Fibroblast of the aortic adventitia (primary cell): ENCODE measurements at regions not wholly inside any gene's neighbourhood (a gene's known extent, or its start where the extent isn't known, plus 50 kb on each side); places are given as distances from the start of the nearest gene placed in this dataset.

Experiments
- DNase-seq: peaks from one replicate; pipeline ENCODE4 v3.0.0-alpha.2; 2010; ENCODE audit warnings: low read depth
- H3K4me3 ChIP-seq: 2 replicates; pipeline ENCODE4 v1.5.1; 2011; ENCODE audit warnings: low read depth, mild to moderate bottlenecking, control low read depth, low read length, moderate library complexity
- CTCF ChIP-seq: IDR thresholded peaks from 2 replicates; pipeline ENCODE4 v1.5.1; 2011; ENCODE audit warnings: mild to moderate bottlenecking, low read length, control low read depth, inconsistent platforms; ENCODE audit not compliant: insufficient read depth

- no peak overlapping the region for H3K4me3 ChIP-seq
- TF ChIP-seq CTCF: no peak
- DNase-seq: no peak
Measured at GRCh38 chr2:235139956-235140800, 188.4 kb downstream of the SH3BP4 start.

GRCh38 chr2:235140801-235141081, 188.9 kb downstream of the SH3BP4 start:
- H3K4me3 ChIP-seq: no peak overlapping the region
- no peak for TF ChIP-seq CTCF
- DNase-seq: no peak

GRCh38 chr2:235141411-235142128, 189.8 kb downstream of the SH3BP4 start:
- no peak for TF ChIP-seq CTCF
- no peak overlapping the region for H3K4me3 ChIP-seq
- DNase-seq: no peak

GRCh38 chr2:235142601-235143000, 190.8 kb downstream of the SH3BP4 start:
- H3K4me3 ChIP-seq: no peak overlapping the region
- DNase-seq: no peak
- no peak for TF ChIP-seq CTCF

- H3K4me3 ChIP-seq: no peak overlapping the region
- no peak for TF ChIP-seq CTCF
Measured at GRCh38 chr2:235143789-235144188, 192.0 kb downstream of the SH3BP4 start.

GRCh38 chr2:235144291-235144690, 192.5 kb downstream of the SH3BP4 start:
- TF ChIP-seq CTCF: no peak
- DNase-seq: no peak
- no peak overlapping the region for H3K4me3 ChIP-seq

More at GRCh38 chr2:235143789-235144188, 192.0 kb downstream of the SH3BP4 start:
- no peak for DNase-seq
